SK-N-SH (cell line): ENCODE measurements at regions not wholly inside any gene's neighbourhood (a gene's known extent, or its start where the extent isn't known, plus 50 kb on each side); places are given as distances from the start of the nearest gene placed in this dataset.

Source experiments
- CTCF ChIA-PET: fragments of 300-600, 350-600 bp; formaldehyde crosslinking; extraction: SDS; loops from one replicate; lab custom pipeline; 2021; lab: Yijun Ruan, JAX
- POLR2A ChIA-PET: fragments of 350-600 bp; sonication (Branson Sonifier 250); formaldehyde crosslinking; extraction: SDS; loops from one replicate; lab custom pipeline; 2020; ENCODE audit warnings: antibody characterized with exemption, inconsistent platforms; lab: Yijun Ruan, JAX
- DNase-seq: peaks from one replicate; pipeline ENCODE4 v3.0.0; 2012
- H2AFZ ChIP-seq: fragments of 200-600 bp; sonication (generic); 2 replicates; pipeline ENCODE4 v1.8.1; 2016; ENCODE audit warnings: antibody characterized with exemption, mild to moderate bottlenecking, low read depth
- H3F3A ChIP-seq: fragments of 200-600 bp; sonication (generic); replicated peaks from 2 replicates; pipeline ENCODE3; 2016; ENCODE audit warnings: antibody characterized with exemption, mild to moderate bottlenecking; ENCODE audit not compliant: insufficient read depth
- H3K27ac ChIP-seq, 2 experiments: fragments of 200-500 bp in 1 of 2; fragments of 200-600 bp in 1 of 2; sonication (Bioruptor generic) in 1 of 2; sonication (generic), shearing (Covaris generic) in 1 of 2; 2 replicates each; pipeline versions ENCODE4 v1.5.1 to v1.6.1; 2014 to 2016; ENCODE audit warnings: low read depth in 2 of 2, inconsistent platforms in 1 of 2, low read length in 1 of 2, mild to moderate bottlenecking in 1 of 2, mixed read lengths in 1 of 2
- H3K27me3 ChIP-seq: fragments of 200-600 bp; sonication (generic), shearing (Covaris generic); 2 replicates; pipeline ENCODE4 v1.6.1; 2016; ENCODE audit warnings: mixed run types; ENCODE audit not compliant: insufficient read depth
- H3K36me3 ChIP-seq, 2 experiments: fragments of 200-500 bp in 1 of 2; fragments of 200-600 bp in 1 of 2; sonication (Bioruptor generic) in 1 of 2; sonication (generic) in 1 of 2; replicated peaks in 1 of 2; 2 replicates each; pipeline versions ENCODE3 to v1.5.1; 2014 to 2016; ENCODE audit warnings: low read length in 1 of 2, mild to moderate bottlenecking in 1 of 2; ENCODE audit not compliant: insufficient read depth in 2 of 2, control insufficient read depth in 1 of 2
- H3K4me1 ChIP-seq, 2 experiments: fragments of 200-500 bp in 1 of 2; fragments of 200-600 bp in 1 of 2; sonication (Bioruptor generic) in 1 of 2; sonication (generic), shearing (Covaris generic) in 1 of 2; 2 replicates each; pipeline versions ENCODE4 v1.5.1 to v1.6.1; 2014 to 2016; ENCODE audit warnings: low read depth in 1 of 2, low read length in 1 of 2, mixed run types in 1 of 2; ENCODE audit not compliant: insufficient read depth in 2 of 2, control insufficient read depth in 1 of 2
- H3K4me2 ChIP-seq: fragments of 200-600 bp; sonication (generic), shearing (Covaris generic); 2 replicates; pipeline ENCODE4 v1.6.1; 2017; ENCODE audit warnings: mixed run types
- H3K4me3 ChIP-seq, 2 experiments: fragments of 200-500 bp in 1 of 2; fragments of 200-600 bp in 1 of 2; sonication (Bioruptor generic) in 1 of 2; sonication (generic), shearing (Covaris generic) in 1 of 2; 2 replicates each; pipeline versions ENCODE4 v1.5.1 to v1.8.1; 2014 to 2016; ENCODE audit warnings: low read depth in 2 of 2, inconsistent platforms in 1 of 2, low read length in 1 of 2, mild to moderate bottlenecking in 1 of 2, mixed read lengths in 1 of 2, moderate library complexity in 1 of 2
- H3K79me2 ChIP-seq: fragments of 200-600 bp; sonication (generic); 2 replicates; pipeline ENCODE4 v1.8.1; 2017; ENCODE audit warnings: mild to moderate bottlenecking; ENCODE audit not compliant: insufficient read depth
- H3K9ac ChIP-seq: fragments of 200-600 bp; sonication (generic); 2 replicates; pipeline ENCODE4 v1.6.1; 2017; ENCODE audit warnings: mixed run types
- H3K9me2 ChIP-seq: fragments of 200-600 bp; sonication (generic); 2 replicates; pipeline ENCODE4 v1.6.1; 2017; ENCODE audit warnings: mixed run types
- H3K9me3 ChIP-seq: fragments of 200-600 bp; sonication (generic); 2 replicates; pipeline ENCODE4 v1.6.1; 2017; ENCODE audit warnings: mixed run types, mild to moderate bottlenecking, moderate library complexity
- H4K20me1 ChIP-seq: fragments of 200-600 bp; sonication (generic); 2 replicates; pipeline ENCODE4 v1.6.1; 2017; ENCODE audit warnings: mild to moderate bottlenecking, mixed run types; ENCODE audit not compliant: insufficient read depth
- CTCF ChIP-seq: fragments of 200-600 bp; sonication (generic); IDR thresholded peaks from 2 replicates; pipeline ENCODE4 v1.6.1; 2017; ENCODE audit warnings: antibody characterized with exemption, mild to moderate bottlenecking, moderate library complexity
- ELF1 ChIP-seq: IDR thresholded peaks from 2 replicates; pipeline ENCODE4 v1.4.0; 2012
- EP300 ChIP-seq, 2 experiments: IDR thresholded peaks; 2 replicates each; pipeline versions ENCODE4 v1.4.0 to v1.6.1; 2012; ENCODE audit warnings: borderline replicate concordance in 1 of 2, low read depth in 1 of 2, low read length in 1 of 2
- FOXJ3 ChIP-seq: sonication (generic); formaldehyde crosslinking; IDR thresholded peaks from 2 replicates; pipeline ENCODE4 v1.5.1; 2020; ENCODE audit warnings: mild to moderate bottlenecking, missing genetic modification reagents
- FOXM1 ChIP-seq: IDR thresholded peaks from 2 replicates; pipeline ENCODE4 v1.4.0; 2012; ENCODE audit warnings: low read depth, mild to moderate bottlenecking
- GATA2 ChIP-seq: sonication (generic); formaldehyde crosslinking; IDR thresholded peaks from 2 replicates; pipeline ENCODE4 v1.5.0; 2020; ENCODE audit warnings: mild to moderate bottlenecking, missing genetic modification reagents
- IRF3 ChIP-seq: fragments of 150-350 bp; IDR thresholded peaks from 2 replicates; pipeline ENCODE4 v1.6.1; 2016; ENCODE audit warnings: mild to moderate bottlenecking, low read depth, low read length
- JUND ChIP-seq: IDR thresholded peaks from 2 replicates; pipeline ENCODE4 v1.4.0; 2012
- MEF2A ChIP-seq: IDR thresholded peaks from 2 replicates; pipeline ENCODE4 v1.4.0; 2012; ENCODE audit warnings: low read depth, borderline replicate concordance
- NFIC ChIP-seq: IDR thresholded peaks from 2 replicates; pipeline ENCODE4 v1.4.0; 2012; ENCODE audit warnings: borderline replicate concordance
- NRF1 ChIP-seq: IDR thresholded peaks from 2 replicates; pipeline ENCODE4 v1.6.1; 2012; ENCODE audit warnings: low read depth, mild to moderate bottlenecking, low read length
- PBX3 ChIP-seq: IDR thresholded peaks from 2 replicates; pipeline ENCODE4; 2012
- RAD21 ChIP-seq: IDR thresholded peaks from 2 replicates; pipeline ENCODE4 v1.6.1; 2012; ENCODE audit warnings: mild to moderate bottlenecking, low read length
- RCOR1 ChIP-seq: fragments of 150-350 bp; IDR thresholded peaks from 2 replicates; pipeline ENCODE4 v1.6.1; 2017; ENCODE audit warnings: antibody characterized with exemption, low read length
- RXRA ChIP-seq: IDR thresholded peaks from 2 replicates; pipeline ENCODE4 v1.4.0; 2012; ENCODE audit warnings: low read depth, mild to moderate bottlenecking, borderline replicate concordance
- SIN3A ChIP-seq: IDR thresholded peaks from 2 replicates; pipeline ENCODE4 v1.6.1; 2012; ENCODE audit warnings: low read depth, mild to moderate bottlenecking, low read length, moderate library complexity, borderline replicate concordance
- TEAD4 ChIP-seq: IDR thresholded peaks from 2 replicates; pipeline ENCODE4 v1.4.0; 2012; ENCODE audit warnings: mild to moderate bottlenecking, borderline replicate concordance; ENCODE audit not compliant: insufficient read depth
- USF1 ChIP-seq: IDR thresholded peaks from 2 replicates; pipeline ENCODE4 v1.4.0; 2012; ENCODE audit warnings: low read depth, borderline replicate concordance
- USF2 ChIP-seq: fragments of 150-350 bp; IDR thresholded peaks from 2 replicates; pipeline ENCODE4 v1.6.1; 2017; ENCODE audit warnings: antibody characterized with exemption, low read length, low read depth, borderline replicate concordance
- YY1 ChIP-seq: IDR thresholded peaks from 2 replicates; pipeline ENCODE4 v1.4.0; 2012; ENCODE audit warnings: low read depth, mild to moderate bottlenecking
- WGBS: methylation state at CpG from one replicate; pipeline ENCODE4 v1.1.6; 2017; ENCODE audit warnings: low lambda C conversion rate; 5-methylcytosine and 5-hydroxymethylcytosine counted together

GRCh38 chr2:224158061-224158460 is 119.0 kb upstream of the SERPINE2 start:
- H2AFZ ChIP-seq = no peak overlapping the region
- no peak overlapping the region for H3K27ac ChIP-seq
- ChIA-PET POLR2A (no interaction called here), CTCF (no interaction called here)
- no peak overlapping the region for H3K4me3 ChIP-seq
- WGBS = 84% methylated on average over 4 of the region's 4 CpGs
- peaks cover 8% of the 10 kb centered on the region for H3F3A ChIP-seq
- no peak for DNase-seq
- peaks cover 4 to 26% of the 10 kb centered on the region in 2 experiments; a peak in 3 of 4 replicates for H3K4me1 ChIP-seq
- no peaks in the 10 kb centered on the region for H3K9me3 ChIP-seq
- TF ChIP-seq NRF1 = no peak
- TF ChIP-seq PBX3 = no peak
- no peak for TF ChIP-seq FOXJ3 (CRISPR knock-in tag)
- TF ChIP-seq EP300 (IDR thresholded peaks at IDR 0.05; ENCODE audit: borderline replicate concordance in 1 of 2, low read depth in 1 of 2, low read length in 1 of 2) = no peak
- TF ChIP-seq YY1 = no peak
- TF ChIP-seq ELF1 = no peak
- TF ChIP-seq JUND = no peak
- no peak for TF ChIP-seq TEAD4
- TF ChIP-seq FOXM1 = no peak
- TF ChIP-seq GATA2 = no peak
- no peak for TF ChIP-seq CTCF
- TF ChIP-seq RXRA = no peak
- no peak for TF ChIP-seq USF1
- TF ChIP-seq RAD21 = no peak
- no peak for TF ChIP-seq RCOR1
- TF ChIP-seq IRF3 = no peak
- TF ChIP-seq SIN3A = no peak
- no peak for TF ChIP-seq USF2
- no peak for TF ChIP-seq NFIC
- TF ChIP-seq MEF2A = no peak
- H3K9me2 ChIP-seq = no peaks in the 10 kb centered on the region
- H3K27me3 ChIP-seq = no peaks in the 10 kb centered on the region
- H3K36me3 ChIP-seq = no peaks in the 10 kb centered on the region
- no peaks in the 10 kb centered on the region for H3K79me2 ChIP-seq
- H3K4me2 ChIP-seq = no peak overlapping the region
- no peak overlapping the region for H3K9ac ChIP-seq
- no peaks in the 10 kb centered on the region for H4K20me1 ChIP-seq
